ENCODE measurements at regions not wholly inside any gene's neighbourhood (a gene's known extent, or its start where the extent isn't known, plus 50 kb on each side); places are given as distances from the start of the nearest gene placed in this dataset.

DNA sequence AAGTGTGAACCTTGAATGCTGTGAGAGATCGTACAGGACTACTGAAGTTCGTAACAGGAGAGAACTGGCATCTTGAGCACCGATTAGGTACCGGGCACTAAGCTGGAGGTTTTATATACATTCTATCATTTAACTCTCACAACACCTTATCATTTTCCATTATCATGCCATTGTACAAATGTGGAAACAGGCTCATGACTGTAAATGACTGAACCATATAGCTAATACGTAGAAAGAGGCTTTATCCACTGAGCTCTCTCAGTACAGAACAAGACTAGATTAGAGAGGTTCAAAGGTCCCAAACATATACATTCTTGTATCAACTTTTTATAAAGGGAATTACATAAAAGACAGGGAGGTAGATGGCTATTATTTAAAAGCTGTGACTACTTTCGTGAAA is 130.6 kb downstream of the CEP57L1 start:
- no peaks in the 10 kb centered on the region for H3K36me3 ChIP-seq (replicated peaks in 1 of 2; ENCODE audit: control insufficient read depth in 2 of 2, insufficient read depth in 2 of 2, low read length in 2 of 2)
- no peak overlapping the region for H2BK5ac ChIP-seq (ENCODE audit: low read length)
- peaks cover 0 to 3% of the 10 kb centered on the region in 2 donors for H3K9me3 ChIP-seq (replicated peaks in 1 of 2; ENCODE audit: control insufficient read depth in 2 of 2, insufficient read depth in 1 of 2, low read depth in 1 of 2, low read length in 2 of 2)
- no peaks in the 10 kb centered on the region for H3K4me1 ChIP-seq (ENCODE audit: control insufficient read depth in 2 of 2, insufficient read depth in 1 of 2, low read depth in 1 of 2, low read length in 2 of 2)
- no CpG with 5 or more reads among the region's 6 CpGs for WGBS, 2 donors (ENCODE audit: extremely low coverage in 2 of 2, insufficient read length in 2 of 2, insufficient replicate concordance in 1 of 2)
- no peak overlapping the region for H4K8ac ChIP-seq (ENCODE audit: low read depth, low read length)
- no peak overlapping the region for H3K4me2 ChIP-seq (ENCODE audit: insufficient read depth, low read length, poor library complexity, severe bottlenecking)
- no peak overlapping the region for H2AK5ac ChIP-seq (ENCODE audit: low read depth, low read length)
- no peak overlapping the region for H3K4ac ChIP-seq (ENCODE audit: low read length)
- H3K9ac ChIP-seq (ENCODE audit: low read depth, low read length, poor library complexity) = no peak overlapping the region
- H2BK15ac ChIP-seq (ENCODE audit: low read length) = no peak overlapping the region
- H2BK120ac ChIP-seq (ENCODE audit: low read depth, low read length) = no peak overlapping the region
- H3K23ac ChIP-seq (ENCODE audit: low read depth, low read length, poor library complexity) = no peak overlapping the region
- no peak overlapping the region for H3K27ac ChIP-seq (replicated peaks; ENCODE audit: low read length)
- H2BK12ac ChIP-seq (ENCODE audit: low read length) = no peak overlapping the region
- H3K79me1 ChIP-seq (ENCODE audit: low read depth, low read length) = no peaks in the 10 kb centered on the region
- no peak overlapping the region for H3K4me3 ChIP-seq (ENCODE audit: low read length in 2 of 2)
- no peak overlapping the region for H3K18ac ChIP-seq (ENCODE audit: low read length)
- H4K91ac ChIP-seq (ENCODE audit: low read depth, low read length, poor library complexity) = no peak overlapping the region
- peaks cover 0 to 19% (median 0%) of the 10 kb centered on the region in 3 experiments for H3K27me3 ChIP-seq (ENCODE audit: control insufficient read depth in 3 of 3, insufficient read depth in 3 of 3, low read depth in 1 of 3, low read length in 3 of 3)
- DNase-seq (ENCODE audit: low spot score) = no peak
- no peak overlapping the region for H3K14ac ChIP-seq (ENCODE audit: low read length)
- H2AFZ ChIP-seq (ENCODE audit: low read length) = no peak overlapping the region

DNA sequence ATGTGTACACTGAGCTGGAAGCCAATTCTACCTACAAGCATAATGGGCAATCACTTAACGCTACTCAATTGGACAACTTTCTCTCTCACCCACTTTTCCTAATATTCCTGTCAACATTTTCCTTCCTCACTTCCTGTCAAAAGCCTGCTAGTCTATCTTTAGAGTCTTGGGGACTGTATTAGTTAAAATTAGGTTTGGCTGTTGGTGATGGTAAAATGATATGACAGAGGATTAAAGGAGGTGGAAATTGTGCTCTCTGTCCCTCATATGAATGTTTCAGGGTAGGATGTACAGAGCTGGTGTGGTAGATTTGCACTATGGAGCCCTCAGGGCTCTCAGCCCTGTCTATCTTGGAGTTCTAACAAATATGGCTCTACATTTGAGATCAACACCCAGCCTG is 129.7 kb downstream of the CEP57L1 start:
- Histone ChIP-seq H3K9ac (ENCODE audit: low read depth, low read length, poor library complexity) (no peak overlapping the region), H2BK120ac (ENCODE audit: low read depth, low read length) (no peak overlapping the region), H2BK12ac (ENCODE audit: low read length) (no peak overlapping the region), H3K79me1 (ENCODE audit: low read depth, low read length) (no peaks in the 10 kb centered on the region), H3K9me3 (replicated peaks in 1 of 2; ENCODE audit: control insufficient read depth in 2 of 2, insufficient read depth in 1 of 2, low read depth in 1 of 2, low read length in 2 of 2) (peaks cover 0 to 3% of the 10 kb centered on the region in 2 donors), H3K27me3 (ENCODE audit: control insufficient read depth in 3 of 3, insufficient read depth in 3 of 3, low read depth in 1 of 3, low read length in 3 of 3) (peaks cover 0 to 15% (median 0%) of the 10 kb centered on the region in 3 experiments), H3K14ac (ENCODE audit: low read length) (no peak overlapping the region), H3K36me3 (replicated peaks in 1 of 2; ENCODE audit: control insufficient read depth in 2 of 2, insufficient read depth in 2 of 2, low read length in 2 of 2) (no peaks in the 10 kb centered on the region), H3K27ac (replicated peaks; ENCODE audit: low read length) (no peak overlapping the region), H4K91ac (ENCODE audit: low read depth, low read length, poor library complexity) (no peak overlapping the region), H2AFZ (ENCODE audit: low read length) (no peak overlapping the region), H3K4ac (ENCODE audit: low read length) (no peak overlapping the region), H3K4me2 (ENCODE audit: insufficient read depth, low read length, poor library complexity, severe bottlenecking) (no peak overlapping the region), H3K18ac (ENCODE audit: low read length) (no peak overlapping the region), H2AK5ac (ENCODE audit: low read depth, low read length) (no peak overlapping the region), H3K23ac (ENCODE audit: low read depth, low read length, poor library complexity) (no peak overlapping the region), H4K8ac (ENCODE audit: low read depth, low read length) (no peak overlapping the region), H2BK5ac (ENCODE audit: low read length) (no peak overlapping the region), H2BK15ac (ENCODE audit: low read length) (no peak overlapping the region), H3K4me3 (ENCODE audit: low read length in 2 of 2) (no peak overlapping the region), H3K4me1 (ENCODE audit: control insufficient read depth in 2 of 2, insufficient read depth in 1 of 2, low read depth in 1 of 2, low read length in 2 of 2) (no peaks in the 10 kb centered on the region)
- no CpG with 5 or more reads among the region's 1 CpG for WGBS, 2 donors (ENCODE audit: extremely low coverage in 2 of 2, insufficient read length in 2 of 2, insufficient replicate concordance in 1 of 2)
- DNase-seq (ENCODE audit: low spot score) = no peak

DNA sequence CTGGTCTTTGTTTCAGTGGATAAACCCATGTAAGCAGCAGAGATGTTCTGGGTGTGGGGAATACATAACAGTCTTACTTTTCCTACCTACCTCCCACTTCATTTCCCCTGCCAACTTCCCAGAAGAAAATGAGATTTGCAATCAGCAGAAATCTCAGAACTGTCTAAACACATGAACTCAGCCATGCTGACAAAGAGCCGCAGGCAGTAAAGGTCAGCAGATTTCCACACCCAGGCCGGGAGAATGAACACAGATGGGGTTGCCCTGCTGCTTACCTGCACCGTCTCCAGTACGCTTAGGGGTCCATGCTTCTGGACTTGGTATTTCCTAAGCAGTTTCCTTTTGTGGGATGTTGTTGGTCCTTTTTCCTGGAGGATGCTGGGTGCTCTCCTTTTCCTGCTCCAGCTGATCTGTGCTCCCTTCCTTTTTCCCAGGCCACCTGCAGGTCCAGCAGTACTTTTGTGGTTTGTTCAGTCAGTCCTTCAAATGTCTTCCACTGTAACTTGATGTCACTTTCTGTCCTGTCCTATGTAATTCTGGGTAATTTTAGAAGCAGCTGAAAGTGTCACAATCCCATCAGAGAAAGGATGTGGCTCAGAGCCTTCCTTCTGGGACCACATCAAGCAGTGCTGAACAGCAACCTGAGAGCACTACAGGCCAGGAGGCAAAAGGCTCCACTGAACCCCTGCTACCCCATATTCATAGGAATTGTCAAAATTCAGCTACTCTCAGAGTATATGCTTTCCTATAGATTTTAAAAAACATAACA is 129.0 kb downstream of the CEP57L1 start:
- H3K14ac ChIP-seq (ENCODE audit: low read length) = no peak overlapping the region
- no peak overlapping the region for H3K9ac ChIP-seq (ENCODE audit: low read depth, low read length, poor library complexity)
- no peaks in the 10 kb centered on the region for H3K36me3 ChIP-seq (replicated peaks in 1 of 2; ENCODE audit: control insufficient read depth in 2 of 2, insufficient read depth in 2 of 2, low read length in 2 of 2)
- no peak overlapping the region for H3K27ac ChIP-seq (replicated peaks; ENCODE audit: low read length)
- no peak overlapping the region for H2BK5ac ChIP-seq (ENCODE audit: low read length)
- no peak overlapping the region for H3K18ac ChIP-seq (ENCODE audit: low read length)
- no CpG with 5 or more reads among the region's 4 CpGs for WGBS, 2 donors (ENCODE audit: extremely low coverage in 2 of 2, insufficient read length in 2 of 2, insufficient replicate concordance in 1 of 2)
- H3K4me3 ChIP-seq (ENCODE audit: low read length in 2 of 2) = no peak overlapping the region
- H2BK120ac ChIP-seq (ENCODE audit: low read depth, low read length) = no peak overlapping the region
- no peaks in the 10 kb centered on the region for H3K79me1 ChIP-seq (ENCODE audit: low read depth, low read length)
- no peak overlapping the region for H3K23ac ChIP-seq (ENCODE audit: low read depth, low read length, poor library complexity)
- H4K91ac ChIP-seq (ENCODE audit: low read depth, low read length, poor library complexity) = no peak overlapping the region
- no peak for DNase-seq (ENCODE audit: low spot score)
- no peak overlapping the region for H2BK15ac ChIP-seq (ENCODE audit: low read length)
- no peak overlapping the region for H4K8ac ChIP-seq (ENCODE audit: low read depth, low read length)
- H2BK12ac ChIP-seq (ENCODE audit: low read length) = no peak overlapping the region
- no peak overlapping the region for H2AK5ac ChIP-seq (ENCODE audit: low read depth, low read length)
- H3K27me3 ChIP-seq (ENCODE audit: control insufficient read depth in 3 of 3, insufficient read depth in 3 of 3, low read depth in 1 of 3, low read length in 3 of 3) = peaks cover 0 to 15% (median 0%) of the 10 kb centered on the region in 3 experiments
- H3K4me1 ChIP-seq (ENCODE audit: control insufficient read depth in 2 of 2, insufficient read depth in 1 of 2, low read depth in 1 of 2, low read length in 2 of 2) = no peaks in the 10 kb centered on the region
- H3K4ac ChIP-seq (ENCODE audit: low read length) = no peak overlapping the region
- H2AFZ ChIP-seq (ENCODE audit: low read length) = no peak overlapping the region
- peaks cover 0 to 3% of the 10 kb centered on the region in 2 donors for H3K9me3 ChIP-seq (replicated peaks in 1 of 2; ENCODE audit: control insufficient read depth in 2 of 2, insufficient read depth in 1 of 2, low read depth in 1 of 2, low read length in 2 of 2)
- no peak overlapping the region for H3K4me2 ChIP-seq (ENCODE audit: insufficient read depth, low read length, poor library complexity, severe bottlenecking)

DNA sequence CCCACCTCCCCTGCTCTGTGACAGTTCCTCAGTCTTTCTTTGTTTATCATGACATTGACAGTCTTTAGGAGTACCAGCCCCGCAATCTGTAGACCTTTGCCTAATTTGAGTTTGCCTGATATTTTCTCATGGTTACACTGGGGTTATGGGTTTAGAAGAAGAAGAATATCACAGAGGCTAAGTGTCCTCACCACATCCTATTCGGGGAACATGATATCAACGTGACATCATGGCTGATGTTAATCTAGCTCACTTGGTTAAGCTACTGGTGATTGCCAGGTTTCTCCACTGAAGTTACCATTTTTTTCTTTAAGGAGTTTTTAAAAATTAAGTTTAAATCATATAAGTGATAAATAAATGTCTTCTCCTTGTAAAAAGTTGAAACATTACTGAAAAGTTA is 127.5 kb downstream of the CEP57L1 start:
- no peak overlapping the region for H2BK15ac ChIP-seq (ENCODE audit: low read length)
- no peak overlapping the region for H3K27ac ChIP-seq (replicated peaks; ENCODE audit: low read length)
- no peak overlapping the region for H3K9ac ChIP-seq (ENCODE audit: low read depth, low read length, poor library complexity)
- H3K4ac ChIP-seq (ENCODE audit: low read length) = no peak overlapping the region
- H2BK120ac ChIP-seq (ENCODE audit: low read depth, low read length) = no peak overlapping the region
- H4K8ac ChIP-seq (ENCODE audit: low read depth, low read length) = no peak overlapping the region
- H2BK12ac ChIP-seq (ENCODE audit: low read length) = no peak overlapping the region
- no peak for DNase-seq (ENCODE audit: low spot score)
- no peak overlapping the region for H2AK5ac ChIP-seq (ENCODE audit: low read depth, low read length)
- no peak overlapping the region for H3K4me2 ChIP-seq (ENCODE audit: insufficient read depth, low read length, poor library complexity, severe bottlenecking)
- no peak overlapping the region for H3K4me3 ChIP-seq (ENCODE audit: low read length in 2 of 2)
- no peak overlapping the region for H3K14ac ChIP-seq (ENCODE audit: low read length)
- peaks cover 0 to 12% (median 0%) of the 10 kb centered on the region in 3 experiments for H3K27me3 ChIP-seq (ENCODE audit: control insufficient read depth in 3 of 3, insufficient read depth in 3 of 3, low read depth in 1 of 3, low read length in 3 of 3)
- no peak overlapping the region for H4K91ac ChIP-seq (ENCODE audit: low read depth, low read length, poor library complexity)
- WGBS, 2 donors (ENCODE audit: extremely low coverage in 2 of 2, insufficient read length in 2 of 2, insufficient replicate concordance in 1 of 2) = no CpG with 5 or more reads among the region's 3 CpGs
- no peaks in the 10 kb centered on the region for H3K36me3 ChIP-seq (replicated peaks in 1 of 2; ENCODE audit: control insufficient read depth in 2 of 2, insufficient read depth in 2 of 2, low read length in 2 of 2)
- no peak overlapping the region for H2AFZ ChIP-seq (ENCODE audit: low read length)
- no peaks in the 10 kb centered on the region for H3K4me1 ChIP-seq (ENCODE audit: control insufficient read depth in 2 of 2, insufficient read depth in 1 of 2, low read depth in 1 of 2, low read length in 2 of 2)
- H3K18ac ChIP-seq (ENCODE audit: low read length) = no peak overlapping the region
- H3K23ac ChIP-seq (ENCODE audit: low read depth, low read length, poor library complexity) = no peak overlapping the region
- H2BK5ac ChIP-seq (ENCODE audit: low read length) = no peak overlapping the region
- peaks cover 0 to 3% of the 10 kb centered on the region in 2 donors for H3K9me3 ChIP-seq (replicated peaks in 1 of 2; ENCODE audit: control insufficient read depth in 2 of 2, insufficient read depth in 1 of 2, low read depth in 1 of 2, low read length in 2 of 2)
- no peaks in the 10 kb centered on the region for H3K79me1 ChIP-seq (ENCODE audit: low read depth, low read length)

Measured in neuronal stem cell (in vitro differentiated cells).